VCaP (cell line): ENCODE measurements at regions not wholly inside any gene's neighbourhood (a gene's known extent, or its start where the extent isn't known, plus 50 kb on each side); places are given as distances from the start of the nearest gene placed in this dataset.
"Not testable (repeated sequence)": the region's sequence is repeated elsewhere in the genome, so short reads cannot be mapped to it uniquely, and the experiment has no call there.

Experiments used
- H3K27ac ChIP-seq: fragments of 450-650 bp; 2 replicates; pipeline ENCODE4 v1.5.1; 2017
- TF ChIP-seq, protein P1 (sequence below): fragments of 450-650 bp; conservative IDR thresholded peaks from 2 replicates; pipeline ENCODE4 v1.5.1; 2017; ENCODE audit warnings: mild to moderate bottlenecking, moderate library complexity

- H3K27ac ChIP-seq, result no peak overlapping the region
- TF ChIP-seq, protein P1, sequence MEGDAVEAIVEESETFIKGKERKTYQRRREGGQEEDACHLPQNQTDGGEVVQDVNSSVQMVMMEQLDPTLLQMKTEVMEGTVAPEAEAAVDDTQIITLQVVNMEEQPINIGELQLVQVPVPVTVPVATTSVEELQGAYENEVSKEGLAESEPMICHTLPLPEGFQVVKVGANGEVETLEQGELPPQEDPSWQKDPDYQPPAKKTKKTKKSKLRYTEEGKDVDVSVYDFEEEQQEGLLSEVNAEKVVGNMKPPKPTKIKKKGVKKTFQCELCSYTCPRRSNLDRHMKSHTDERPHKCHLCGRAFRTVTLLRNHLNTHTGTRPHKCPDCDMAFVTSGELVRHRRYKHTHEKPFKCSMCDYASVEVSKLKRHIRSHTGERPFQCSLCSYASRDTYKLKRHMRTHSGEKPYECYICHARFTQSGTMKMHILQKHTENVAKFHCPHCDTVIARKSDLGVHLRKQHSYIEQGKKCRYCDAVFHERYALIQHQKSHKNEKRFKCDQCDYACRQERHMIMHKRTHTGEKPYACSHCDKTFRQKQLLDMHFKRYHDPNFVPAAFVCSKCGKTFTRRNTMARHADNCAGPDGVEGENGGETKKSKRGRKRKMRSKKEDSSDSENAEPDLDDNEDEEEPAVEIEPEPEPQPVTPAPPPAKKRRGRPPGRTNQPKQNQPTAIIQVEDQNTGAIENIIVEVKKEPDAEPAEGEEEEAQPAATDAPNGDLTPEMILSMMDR, result no peak
Observed at GRCh38 chrX:53813670-53814440, 127.3 kb upstream of the HUWE1 start.

DNA sequence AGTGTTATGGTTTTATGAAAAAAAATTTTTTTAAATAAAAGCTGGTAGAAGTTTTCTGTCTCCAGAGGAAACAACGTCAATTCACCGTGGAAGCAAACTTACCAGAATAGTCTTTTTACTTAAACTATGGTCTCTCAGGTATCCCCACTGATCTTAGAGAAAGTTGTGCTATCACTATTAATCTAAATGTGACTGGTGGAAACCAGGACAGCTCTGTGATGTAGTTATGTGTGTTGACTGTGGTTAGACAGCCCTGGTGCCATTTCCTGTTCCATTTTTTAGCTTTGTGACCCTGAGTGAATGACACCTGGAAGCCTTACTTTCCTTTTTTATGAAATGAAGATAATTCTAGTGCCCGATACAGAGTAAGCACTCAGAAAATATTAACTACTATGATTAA, 111.8 kb upstream of the HUWE1 start:
- TF ChIP-seq, protein P1, result no peak
- H3K27ac ChIP-seq, result no peak overlapping the region

DNA sequence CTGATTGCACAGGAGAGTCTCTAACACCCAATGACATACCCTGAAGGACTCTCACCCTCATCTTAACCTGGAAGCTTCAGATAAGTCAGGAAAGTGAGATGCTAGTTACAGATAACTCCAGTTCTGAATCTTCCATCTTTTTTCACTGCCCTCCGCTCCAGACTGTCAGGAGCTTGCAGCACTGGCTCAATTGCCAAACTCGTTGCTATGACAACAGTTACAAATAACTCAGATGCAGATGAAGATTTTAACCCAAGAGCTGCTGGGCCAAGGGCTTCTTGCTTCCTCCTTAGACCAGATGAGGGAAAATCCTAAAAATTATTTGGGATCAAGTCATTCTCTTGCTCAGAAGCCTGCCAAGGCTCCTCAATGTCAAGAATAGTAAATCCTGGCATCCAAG, 109.1 kb upstream of the HUWE1 start:
- TF ChIP-seq, protein P1, result no peak
- no peak overlapping the region for H3K27ac ChIP-seq

DNA sequence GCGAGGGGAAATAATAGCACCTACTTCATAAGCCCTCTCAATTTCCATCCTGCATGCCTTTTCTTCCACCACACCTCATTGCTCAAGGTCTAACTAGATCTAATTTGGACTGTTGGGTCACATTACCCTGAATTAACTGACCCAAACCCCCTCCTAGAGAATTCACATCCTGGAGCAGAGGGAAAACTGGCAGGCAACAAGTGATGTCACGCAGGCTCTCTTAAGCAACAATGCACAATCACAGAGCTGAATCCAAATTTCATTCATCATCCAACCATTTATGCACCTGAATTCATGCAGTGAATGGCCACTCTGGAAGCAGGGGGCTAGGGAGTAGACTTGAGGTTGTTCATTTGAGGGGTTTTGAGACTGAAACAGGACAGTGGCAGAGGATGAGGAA, 107.7 kb upstream of the HUWE1 start:
- TF ChIP-seq, protein P1, result no peak

DNA sequence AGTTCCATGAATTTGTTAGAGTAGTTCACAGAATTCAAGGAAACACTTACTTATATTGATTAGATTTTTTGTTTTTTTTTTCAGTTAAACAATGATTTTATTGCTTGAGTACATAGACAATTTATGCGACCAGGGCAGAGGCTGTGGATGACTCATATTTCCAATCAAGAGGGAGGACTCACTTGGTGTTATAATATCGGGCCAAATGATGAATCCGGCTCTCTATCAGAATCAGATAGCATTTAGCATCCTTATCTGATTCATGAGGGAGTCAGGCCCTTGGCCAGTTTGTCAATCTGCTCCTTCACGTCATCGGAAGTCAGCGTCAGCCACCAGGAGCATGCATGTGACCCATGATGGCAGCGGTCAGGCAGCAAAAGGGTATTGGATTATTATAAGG, 82.3 kb upstream of the HUWE1 start:
- no peak overlapping the region for H3K27ac ChIP-seq
- TF ChIP-seq, protein P1, result no peak

More for the DNA sequence above, 107.7 kb upstream of the HUWE1 start:
- H3K27ac ChIP-seq, result no peak overlapping the region

DNA sequence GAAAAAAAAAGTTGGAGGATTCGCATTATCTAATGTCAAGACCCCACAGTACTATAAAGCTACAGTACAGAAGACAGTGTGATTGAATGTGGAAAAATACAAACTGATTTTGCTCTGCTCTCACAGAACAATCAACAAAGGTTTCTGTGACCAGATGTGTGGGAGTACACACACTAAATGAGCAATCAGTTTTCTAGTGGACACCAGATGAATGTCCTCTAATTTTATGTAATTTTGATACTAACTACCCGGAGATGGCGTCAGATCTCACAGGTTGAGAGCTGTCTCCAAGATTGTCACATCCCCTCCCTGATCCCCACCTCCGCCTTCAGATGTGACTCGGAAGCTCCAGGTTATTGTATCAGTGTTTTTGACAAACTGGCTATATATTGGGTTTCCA, 81.9 kb upstream of the HUWE1 start:
- H3K27ac ChIP-seq, result no peak overlapping the region
- TF ChIP-seq, protein P1, result no peak

DNA sequence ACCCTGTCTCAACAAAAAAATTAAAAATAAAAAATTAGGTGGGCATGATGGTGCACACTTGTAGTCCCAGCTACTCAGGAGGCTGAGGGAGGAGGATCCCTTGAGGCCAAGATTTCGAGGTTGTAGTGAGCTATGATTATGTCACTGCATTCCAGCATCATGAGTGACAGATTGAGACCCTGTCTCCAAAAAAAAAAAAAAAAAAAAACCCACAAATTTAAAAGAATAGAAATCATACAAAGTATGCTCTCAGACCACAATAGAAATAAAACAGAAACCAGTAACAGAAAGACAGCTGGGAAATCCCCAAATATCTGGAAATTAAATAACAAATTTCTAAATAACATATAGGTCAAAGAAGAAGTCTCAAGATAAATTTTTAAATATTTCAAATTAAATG, 81.0 kb upstream of the HUWE1 start:
- TF ChIP-seq, protein P1, result no peak
- H3K27ac ChIP-seq, result no peak overlapping the region

- not testable (repeated sequence) for H3K27ac ChIP-seq
Observed at GRCh38 chrX:53757181-53757580, 70.7 kb upstream of the HUWE1 start.
